ENCODE measurements at regions not wholly inside any gene's neighbourhood (a gene's known extent, or its start where the extent isn't known, plus 50 kb on each side); places are given as distances from the start of the nearest gene placed in this dataset.

DNA sequence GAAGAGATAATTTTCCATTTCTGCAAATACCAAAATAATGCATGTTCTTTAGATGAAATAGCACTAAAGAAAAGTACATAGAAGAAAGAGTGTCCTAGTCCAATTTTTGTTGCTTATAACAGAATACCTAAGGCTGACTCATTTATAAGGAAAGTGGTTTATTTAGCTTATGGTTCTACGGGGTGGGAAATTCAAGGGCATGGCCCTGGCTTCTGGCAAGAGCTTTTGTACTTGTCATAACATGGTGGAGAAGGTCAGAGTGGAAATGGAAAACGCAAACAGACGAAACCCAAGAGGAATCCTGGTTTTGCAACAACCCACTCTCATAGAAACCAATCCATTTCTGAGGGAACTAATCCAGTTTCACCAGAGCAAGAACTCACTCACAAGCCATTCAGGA is 283.7 kb downstream of the CSNK1G3 start:
- DNase-seq: no peak

DNA sequence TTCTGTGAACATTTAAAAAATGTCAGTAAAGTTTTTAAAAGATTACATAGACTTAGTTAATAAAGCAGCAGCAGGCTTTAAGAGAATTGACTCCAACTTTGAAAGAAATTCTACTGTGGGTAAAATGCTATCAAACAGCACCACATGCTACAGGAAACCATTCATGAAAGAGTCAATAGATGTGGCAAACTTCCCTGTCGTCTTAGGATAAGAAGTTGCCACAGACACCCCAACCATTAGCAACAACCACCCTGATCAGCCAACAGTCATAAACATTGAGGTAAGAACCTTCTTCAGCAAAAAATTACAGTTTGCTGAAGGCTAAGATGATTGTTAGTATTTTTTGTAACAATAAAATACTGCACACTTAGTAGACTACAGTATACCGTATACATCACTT is 278.2 kb downstream of the CSNK1G3 start:
- DNase-seq: no peak

DNA sequence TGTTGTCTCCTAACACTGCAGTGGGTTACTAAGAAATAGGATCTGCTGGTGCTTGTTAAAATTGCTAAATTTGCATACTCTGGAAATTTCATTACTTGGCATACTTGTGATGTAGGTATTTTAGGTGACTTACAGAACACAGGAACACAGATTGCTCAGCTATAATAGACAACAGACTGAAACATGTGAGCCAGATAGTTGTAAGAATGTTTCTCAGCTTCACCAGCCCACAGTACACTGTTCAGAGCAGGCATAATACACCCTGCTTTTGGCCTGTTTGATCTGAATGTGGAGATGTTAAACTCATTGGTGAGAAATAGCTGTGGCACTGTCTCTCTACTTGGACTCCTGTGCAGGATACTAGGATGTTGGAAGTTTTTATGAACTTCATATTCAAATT is 275.7 kb downstream of the CSNK1G3 start:
- no peak for DNase-seq

DNA sequence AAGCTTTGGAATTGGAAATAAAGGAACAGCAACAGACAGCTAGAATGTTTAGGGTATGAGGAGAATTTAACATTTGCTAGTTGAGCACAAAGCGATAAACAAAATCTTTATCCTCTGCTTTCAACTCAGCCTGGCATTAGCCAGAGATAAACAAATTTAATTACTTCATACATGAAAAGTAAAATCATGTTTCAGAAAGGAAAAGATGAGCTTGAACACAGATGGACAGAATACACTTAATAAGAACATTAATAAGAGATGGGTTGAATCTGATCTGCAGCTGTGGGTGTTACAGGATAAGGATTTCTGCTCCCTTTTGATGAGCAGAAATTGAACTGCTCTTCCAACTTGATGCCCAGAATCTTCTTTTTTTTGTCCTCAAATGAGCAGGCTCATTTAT is 275.2 kb downstream of the CSNK1G3 start:
- DNase-seq: no peak

DNA sequence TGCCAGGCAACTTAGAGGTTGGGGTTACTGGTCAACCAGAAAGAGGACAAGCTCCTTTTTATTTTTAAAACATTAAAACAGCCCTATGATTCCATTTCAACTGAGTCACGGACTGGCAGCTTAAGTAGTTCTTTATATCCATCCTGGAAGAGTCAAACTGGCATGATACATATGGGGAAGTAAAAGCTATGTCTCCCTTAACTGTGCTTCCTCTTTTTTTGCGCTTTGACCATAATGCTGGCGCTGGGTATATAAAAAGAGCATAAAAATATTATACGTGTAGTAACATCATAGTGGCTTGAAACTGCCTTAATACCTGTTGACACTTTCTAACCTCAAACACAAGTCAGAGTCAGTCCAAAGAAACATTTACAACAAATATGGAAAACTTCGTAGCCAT is 274.4 kb downstream of the CSNK1G3 start:
- DNase-seq: peak in 3 of 4 experiments; percentile 13 to 35 (median 27)

DNA sequence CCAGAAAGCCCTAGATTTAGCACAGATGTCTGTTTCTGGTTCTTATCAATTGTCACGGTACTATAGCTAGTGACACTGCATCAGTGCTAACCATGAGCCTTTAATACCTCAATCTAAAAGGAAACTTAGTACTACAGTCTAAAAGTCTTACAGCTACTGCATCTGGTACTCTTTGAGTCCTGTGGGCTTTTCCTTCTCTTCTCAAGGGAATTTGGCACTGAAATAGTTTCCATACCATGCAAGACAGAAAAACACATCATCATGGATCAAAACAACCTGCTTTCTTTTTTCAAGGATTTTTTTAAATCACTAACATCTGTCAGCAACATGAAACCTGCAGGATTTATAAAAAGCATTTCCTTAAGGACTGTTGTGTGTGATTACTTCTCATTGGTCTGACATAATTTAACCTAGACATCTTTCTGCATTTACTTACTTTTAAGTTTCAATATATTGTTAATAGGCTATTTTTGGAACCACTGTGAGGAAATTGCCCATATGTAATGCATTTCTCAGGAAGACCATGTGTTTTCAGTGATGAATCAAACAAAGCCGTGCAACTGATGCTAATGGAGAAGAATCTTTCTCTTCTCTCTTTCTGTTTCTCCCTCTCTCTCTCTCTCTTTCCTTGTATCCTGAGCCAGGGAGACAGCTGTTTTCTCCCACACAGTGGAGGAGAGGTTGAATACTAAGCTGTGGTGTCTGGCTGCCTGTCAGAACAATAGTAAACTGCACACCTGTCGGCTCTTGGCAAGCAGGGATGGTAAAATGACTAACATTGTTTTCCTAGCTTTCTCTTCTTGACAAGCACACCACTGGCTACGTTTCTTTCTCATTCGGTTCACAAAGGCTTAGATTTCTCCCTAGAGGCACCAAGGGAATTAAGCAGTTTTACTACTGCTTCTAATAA is 273.4 kb downstream of the CSNK1G3 start:
- DNase-seq: no peak

DNA sequence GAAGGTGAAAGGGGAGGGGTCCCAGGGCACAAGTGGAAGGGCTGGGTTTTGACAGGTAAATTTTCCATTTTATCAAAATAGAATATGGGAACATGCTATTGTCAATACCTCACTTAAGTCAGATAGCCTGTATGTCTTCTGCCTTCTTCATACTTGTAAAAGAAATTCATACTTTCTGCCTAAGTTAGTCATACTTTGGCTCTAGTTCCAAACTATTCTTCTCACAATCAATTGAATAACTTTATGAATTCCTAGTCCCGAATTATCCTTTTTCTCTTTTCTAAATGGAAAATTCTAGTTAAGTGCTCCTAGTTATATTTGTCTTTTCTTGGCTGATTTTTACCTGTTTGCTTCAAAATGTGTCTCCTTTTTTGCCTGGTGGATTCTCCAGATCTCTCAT is 271.4 kb downstream of the CSNK1G3 start:
- no peak for DNase-seq

DNA sequence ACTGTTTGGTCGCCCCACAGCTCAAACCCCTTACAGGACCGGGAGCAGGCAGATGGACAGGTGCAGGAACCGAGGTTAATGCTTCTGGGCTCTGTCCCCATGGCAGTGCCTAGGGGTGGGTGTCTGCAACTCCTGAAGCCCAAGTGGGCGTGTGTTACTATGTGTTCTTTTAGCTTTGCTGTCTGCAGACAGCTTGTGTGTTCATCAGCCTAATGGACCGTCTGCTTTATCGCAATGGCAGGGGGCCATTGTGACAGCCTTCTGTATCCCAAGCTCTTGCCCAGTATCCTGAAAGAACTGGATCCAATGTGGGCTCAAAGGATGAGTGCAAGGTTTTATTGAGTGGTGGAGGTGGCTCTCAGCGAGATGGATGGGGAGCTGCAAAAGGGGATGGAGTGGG is 266.7 kb downstream of the CSNK1G3 start:
- no peak for DNase-seq

DNA sequence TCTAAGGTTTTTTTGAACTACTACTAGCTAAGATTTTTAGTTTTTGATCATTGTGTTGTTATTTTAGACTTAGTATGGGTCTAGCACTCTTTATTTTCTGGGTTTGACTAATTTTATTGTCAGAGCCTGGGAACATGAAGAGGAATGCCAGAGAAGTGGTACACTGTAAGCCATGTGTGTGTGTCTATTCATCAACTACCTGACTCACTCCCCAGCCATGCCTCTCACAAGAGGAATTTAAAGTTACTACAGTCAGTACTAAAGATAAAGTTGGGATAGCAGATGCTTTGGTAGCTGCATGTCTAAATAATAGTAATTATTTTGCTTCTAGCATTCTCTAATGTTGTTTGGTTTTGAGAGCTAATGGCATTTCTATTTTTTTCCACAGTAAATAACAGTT is 264.8 kb downstream of the CSNK1G3 start:
- DNase-seq: no peak

DNA sequence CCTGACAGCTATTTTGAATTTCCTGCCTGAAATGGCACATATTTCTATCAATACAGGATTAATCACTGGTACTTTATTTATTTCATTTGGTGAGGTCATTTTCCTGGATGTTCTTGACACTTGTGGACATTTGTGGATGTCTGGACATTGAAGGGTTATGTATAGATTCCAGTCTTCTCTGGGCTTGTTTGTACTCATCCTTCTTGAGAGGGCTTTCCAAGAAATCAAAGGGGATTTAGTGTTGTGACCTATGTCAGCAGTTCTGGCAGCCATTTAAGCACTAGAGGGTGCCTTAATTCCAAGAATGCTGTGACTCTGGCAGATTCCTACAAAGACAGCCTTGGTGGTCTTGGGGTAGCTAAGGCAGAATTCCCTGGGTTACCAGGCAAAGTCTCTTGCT is 259.7 kb downstream of the CSNK1G3 start:
- no peak for DNase-seq

DNA sequence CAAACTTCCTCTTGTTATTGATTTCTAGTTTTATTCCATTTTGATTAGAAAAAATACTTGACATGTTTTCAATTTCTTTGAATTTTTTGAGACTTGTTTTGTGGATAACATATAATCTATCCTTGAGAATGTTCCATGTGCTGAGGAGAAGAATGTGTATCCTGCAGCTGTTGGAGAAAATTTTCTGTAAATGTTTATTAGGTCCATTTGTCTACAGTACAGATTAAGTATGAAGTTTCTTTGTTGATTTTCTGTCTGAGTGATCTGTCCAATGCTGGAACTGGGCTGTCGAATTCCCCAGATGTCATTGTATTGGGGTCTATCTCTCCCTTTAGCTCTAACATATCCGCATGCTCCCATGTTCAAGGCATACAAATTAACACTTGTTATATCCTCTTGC is 251.2 kb downstream of the CSNK1G3 start:
- no peak for DNase-seq

DNA sequence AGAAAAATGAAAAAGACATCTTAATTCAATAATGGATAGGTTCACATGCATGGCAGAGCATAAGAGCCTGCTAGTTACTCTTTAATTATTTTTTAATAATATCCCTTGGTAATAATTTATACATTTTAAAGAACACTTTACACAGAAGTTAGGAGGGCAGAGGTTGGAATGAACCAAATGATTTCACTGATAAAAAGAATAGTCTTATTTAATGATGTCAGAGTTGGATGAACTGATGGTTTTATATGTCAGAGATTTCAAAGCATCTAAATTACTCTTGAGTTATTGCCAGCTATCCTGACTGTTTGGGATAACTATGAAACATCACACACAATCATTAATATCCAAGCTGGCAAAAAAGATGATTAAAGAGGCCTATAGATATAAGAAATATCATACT is 244.8 kb downstream of the CSNK1G3 start:
- DNase-seq: no peak

DNA sequence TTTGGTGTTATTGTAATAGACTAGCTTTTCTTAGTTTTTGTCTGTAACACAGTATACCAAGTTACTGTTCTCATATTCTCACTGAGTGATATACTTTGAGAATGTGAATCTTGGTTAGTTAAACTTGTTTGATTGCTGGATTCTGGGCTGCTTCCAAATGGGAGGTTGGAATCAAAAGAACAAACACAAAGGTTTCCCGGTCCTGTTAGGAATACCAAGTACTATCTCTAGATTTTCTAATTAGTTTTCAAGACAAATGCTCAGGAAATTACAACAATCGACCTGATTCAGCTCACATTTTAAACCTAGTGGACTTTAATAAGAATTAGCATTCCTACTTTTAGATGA is 244.3 kb downstream of the CSNK1G3 start:
- no peak for DNase-seq

DNA sequence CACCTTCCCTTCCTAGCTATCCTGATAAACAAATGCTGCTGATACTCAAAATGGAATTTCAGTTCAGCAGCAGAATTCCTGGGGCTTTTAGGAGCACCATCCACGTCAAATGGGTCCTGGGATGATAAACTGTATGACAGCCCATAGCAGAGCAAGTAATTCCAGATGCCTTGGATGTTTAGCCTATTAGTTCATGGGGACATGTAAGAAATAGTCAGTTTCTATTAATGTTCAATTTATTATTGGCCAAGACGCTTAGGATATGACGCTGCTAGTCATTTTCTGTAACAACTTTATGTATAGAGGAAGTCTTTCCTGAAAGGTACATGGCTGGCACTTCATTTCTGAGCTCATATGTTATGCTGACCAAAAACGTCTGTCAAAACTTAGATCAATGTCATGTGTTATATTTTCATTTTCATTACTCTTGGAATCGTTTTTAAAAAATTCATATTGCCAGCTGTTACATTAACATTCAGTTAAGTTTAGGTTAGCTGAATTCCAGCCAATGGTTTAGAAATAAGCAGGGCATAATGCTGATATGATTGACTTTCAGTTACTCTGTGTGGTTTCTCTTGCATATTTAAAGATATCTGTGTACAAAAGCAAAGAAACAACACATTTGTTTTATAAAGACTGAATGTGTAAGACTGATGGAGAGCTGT is 243.8 kb downstream of the CSNK1G3 start:
- no peak for DNase-seq

DNA sequence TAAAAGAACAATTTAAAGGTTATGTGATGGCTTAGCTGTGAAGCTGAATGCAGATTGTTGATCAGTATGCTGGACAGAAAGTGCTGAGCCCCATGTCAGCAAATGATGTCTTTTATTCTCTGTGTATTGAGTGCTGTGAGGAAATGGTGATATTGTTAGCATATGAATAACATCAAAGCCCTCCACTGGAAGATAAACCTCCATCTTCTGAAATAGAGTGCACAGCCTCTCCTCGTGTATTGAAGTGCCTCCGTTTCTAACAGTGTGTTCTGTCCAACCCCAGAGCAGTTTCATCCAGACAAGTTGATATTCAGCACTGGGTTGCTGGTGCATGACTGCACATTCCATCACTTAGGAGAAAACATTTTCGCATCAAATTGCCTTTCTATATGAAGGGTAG is 242.9 kb downstream of the CSNK1G3 start:
- no peak for DNase-seq

DNA sequence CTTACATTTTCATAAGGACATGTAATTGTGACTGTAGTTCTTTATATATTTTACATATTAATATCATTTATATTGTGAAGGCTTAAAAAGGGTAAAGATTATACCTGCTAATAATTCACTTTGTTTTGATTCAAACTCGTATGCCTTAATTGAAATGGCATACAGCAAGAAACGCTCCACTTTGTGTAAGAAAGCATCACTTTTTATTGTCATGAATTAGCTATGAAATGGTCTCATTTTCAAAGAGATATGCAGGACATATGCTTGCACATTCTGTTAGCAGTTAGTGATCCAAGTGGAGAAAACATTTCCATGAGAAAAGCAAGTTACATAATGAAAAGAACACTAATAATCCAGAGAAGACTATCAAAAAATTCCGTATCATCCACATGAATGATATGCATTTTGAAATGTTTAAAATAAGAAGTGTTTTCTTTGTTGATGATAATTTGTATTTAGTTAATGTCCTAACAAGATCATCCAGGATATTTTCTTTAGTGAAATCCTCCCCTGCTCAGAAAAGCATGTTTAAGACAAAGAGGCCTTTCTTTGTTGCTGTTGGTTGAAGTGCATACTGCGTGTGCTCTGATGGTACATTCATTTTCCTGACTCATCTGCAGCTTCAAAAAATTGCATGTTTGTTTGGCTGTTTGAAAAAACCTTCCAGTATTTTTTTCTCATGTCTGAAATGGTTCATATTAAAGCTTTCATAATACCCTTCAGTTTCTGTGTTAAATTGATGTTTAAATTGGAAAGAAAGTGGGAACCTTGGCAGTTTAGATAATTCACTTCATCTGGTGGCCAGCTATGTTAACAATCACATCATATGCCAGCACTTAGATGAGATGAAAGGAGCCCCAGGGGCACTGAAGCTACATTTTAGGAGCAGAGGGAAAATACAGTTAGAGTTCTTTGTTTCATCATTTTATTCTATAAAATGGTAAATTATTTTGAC is 242.2 kb downstream of the CSNK1G3 start:
- no peak for DNase-seq

DNA sequence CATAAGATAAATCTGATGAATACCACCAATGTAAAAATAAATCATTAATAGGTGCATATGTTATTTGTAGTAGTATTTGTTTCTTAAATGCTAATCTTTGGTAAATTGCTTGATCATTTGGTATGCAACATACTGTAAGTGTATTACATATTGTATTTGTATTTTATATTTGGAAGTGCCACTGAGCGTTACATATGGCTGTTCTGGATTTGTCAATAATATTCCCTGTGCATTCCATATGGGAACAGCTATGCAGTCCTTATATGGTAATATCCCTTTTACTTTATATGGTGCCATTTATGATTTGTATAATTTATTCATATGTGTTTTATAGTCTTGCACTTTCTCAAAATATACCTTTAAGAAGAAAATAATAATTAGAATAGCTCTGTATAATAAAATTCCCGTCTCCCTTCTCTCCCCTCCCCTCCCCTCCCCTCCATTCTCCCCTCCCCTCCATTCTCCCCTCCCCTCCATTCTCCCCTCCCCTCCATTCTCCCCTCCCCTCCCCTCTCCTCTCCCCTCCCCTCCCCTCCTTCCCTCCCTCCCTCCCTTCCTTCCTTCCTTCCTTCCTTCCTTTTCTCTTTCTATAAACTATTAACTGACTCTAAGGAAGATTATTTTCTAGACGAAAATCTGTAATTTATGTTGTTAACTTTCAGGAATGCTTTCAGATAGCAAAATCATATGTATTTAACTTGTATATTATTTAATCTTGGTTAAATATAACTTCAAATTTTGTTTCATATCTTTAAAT is 241.4 kb downstream of the CSNK1G3 start:
- DNase-seq: no peak

DNA sequence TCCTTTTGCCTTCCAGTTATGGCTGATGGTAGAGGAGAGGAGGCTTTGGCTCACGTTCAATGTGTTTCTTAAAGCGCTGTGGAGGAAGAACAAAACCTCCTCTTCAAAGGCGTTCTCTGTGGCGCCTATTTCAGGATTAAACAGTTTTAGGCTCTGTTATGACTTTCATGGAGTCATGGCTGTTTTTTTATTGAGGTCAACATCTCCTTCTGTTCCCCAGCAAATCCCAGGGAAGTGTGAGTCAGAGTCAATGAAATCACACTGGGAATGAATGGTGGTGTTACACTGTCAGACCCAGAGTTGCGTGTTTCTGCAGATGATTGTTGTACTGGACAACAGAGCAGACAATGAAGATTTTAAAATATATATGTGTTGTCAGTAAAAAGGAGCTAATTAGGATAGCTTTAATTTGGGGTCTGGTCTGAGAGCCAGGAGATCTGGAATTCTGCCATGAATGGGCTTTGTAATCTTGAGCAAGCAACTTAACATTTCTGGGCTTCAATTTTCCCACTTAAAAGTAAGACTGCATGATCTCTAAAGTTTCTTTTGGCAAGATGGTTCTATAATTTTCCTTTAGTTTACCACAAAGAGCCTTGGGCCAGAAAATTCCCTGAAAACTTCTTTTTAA is 240.7 kb downstream of the CSNK1G3 start:
- no peak for DNase-seq

DNA sequence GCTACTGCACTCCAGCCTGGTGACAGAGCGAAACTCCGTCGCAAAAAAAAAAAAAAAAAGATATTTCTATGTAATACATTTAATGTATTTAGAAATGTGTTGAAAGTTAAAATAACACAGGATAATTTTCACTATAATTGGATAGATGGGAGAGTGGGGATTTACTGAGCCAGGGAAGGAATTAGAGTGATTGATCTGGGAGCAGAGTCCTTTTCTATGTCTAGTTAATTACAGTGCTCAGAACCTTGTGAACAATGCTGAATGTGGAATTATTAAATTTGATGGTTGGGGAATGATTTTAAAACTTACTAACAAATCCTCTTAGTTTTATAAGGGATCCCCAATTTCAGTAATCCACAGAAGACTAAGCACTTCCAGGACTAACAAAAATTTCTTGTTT is 239.7 kb downstream of the CSNK1G3 start:
- no peak for DNase-seq

DNA sequence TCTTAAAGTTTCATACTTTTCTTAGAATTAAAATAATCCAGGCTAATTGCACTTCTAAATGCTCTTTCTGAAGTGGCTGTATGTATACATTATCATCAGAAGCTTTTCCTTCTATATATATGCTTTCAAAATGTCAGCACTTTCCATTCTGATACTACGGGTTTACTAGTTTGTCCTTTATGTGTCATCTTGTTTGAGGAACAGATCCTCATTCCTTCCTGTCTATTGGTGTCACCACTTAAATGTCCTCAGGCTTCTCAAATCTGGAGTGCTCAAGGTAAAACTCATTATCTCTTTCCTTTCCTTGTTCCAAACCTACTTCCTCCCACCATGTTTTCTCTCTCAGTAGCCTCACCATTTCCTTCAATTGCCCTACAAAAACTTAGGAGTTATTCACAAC is 236.3 kb downstream of the CSNK1G3 start:
- no peak for DNase-seq

DNA sequence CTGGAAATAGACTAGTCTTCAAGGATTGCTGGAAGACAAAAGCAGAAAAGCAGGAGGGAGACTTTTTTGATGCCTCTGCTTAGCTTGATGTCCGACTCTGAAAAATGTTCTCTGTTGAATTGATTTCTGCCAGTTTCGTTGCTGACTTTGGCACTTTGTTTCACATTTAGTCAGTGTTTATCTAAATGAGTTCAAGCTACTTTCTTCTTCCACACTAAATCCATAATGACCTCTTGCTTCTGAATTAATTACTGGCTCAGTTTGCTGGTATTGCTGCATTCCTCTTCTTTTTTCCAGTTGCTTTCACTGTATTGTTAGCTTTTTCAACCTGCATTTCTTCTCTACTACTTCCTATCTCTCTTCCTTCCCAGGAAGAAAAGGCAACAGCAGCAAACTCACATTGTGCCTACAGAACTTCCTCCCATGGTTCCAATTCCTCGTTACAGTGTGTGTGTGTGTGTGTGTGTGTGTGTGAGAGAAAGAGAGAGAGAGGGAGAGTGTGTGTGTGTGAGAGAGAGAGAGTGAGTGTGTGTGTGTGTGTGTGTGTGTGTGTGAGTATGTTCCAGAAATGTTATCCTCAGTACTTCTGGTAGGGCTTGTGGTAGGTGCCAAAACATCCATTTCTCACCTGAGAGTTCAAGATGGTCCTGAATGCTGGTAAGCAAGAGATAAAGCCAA is 234.8 kb downstream of the CSNK1G3 start:
- no peak for DNase-seq

Data from suppressor macrophage (primary cell).